Liver (tissue), 3 donors: ENCODE measurements at regions not wholly inside any gene's neighbourhood (a gene's known extent, or its start where the extent isn't known, plus 50 kb on each side); places are given as distances from the start of the nearest gene placed in this dataset.

Experiments used
- CTCF ChIP-seq: fragments of 150-350 bp; IDR thresholded peaks from 2 replicates; pipeline ENCODE4 v1.5.1; 2017; ENCODE audit warnings: improper control_type of control experiment, low read depth, low read length; ENCODE audit not compliant: missing input control
- FOXA1 ChIP-seq: IDR thresholded peaks from 2 replicates; pipeline ENCODE4 v1.6.1; 2016; ENCODE audit warnings: antibody characterized with exemption
- FOXA2 ChIP-seq: IDR thresholded peaks from 2 replicates; pipeline ENCODE4 v1.6.1; 2016; ENCODE audit warnings: antibody characterized with exemption
- GABPA ChIP-seq, 2 donors: IDR thresholded peaks in 1 of 2; conservative IDR thresholded peaks in 1 of 2; 2 replicates each; pipeline ENCODE4 v1.6.1; 2016; ENCODE audit warnings: antibody characterized with exemption in 2 of 2, mild to moderate bottlenecking in 1 of 2, moderate library complexity in 1 of 2
- JUND ChIP-seq, 2 donors: IDR thresholded peaks; 2 replicates each; pipeline ENCODE4 v1.6.1; 2016; ENCODE audit warnings: antibody characterized with exemption in 2 of 2
- RAD21 ChIP-seq, 2 donors: IDR thresholded peaks; 2 replicates each; pipeline ENCODE4 v1.6.1; 2016; ENCODE audit warnings: antibody characterized with exemption in 2 of 2, mild to moderate bottlenecking in 2 of 2
- REST ChIP-seq: IDR thresholded peaks from 2 replicates; pipeline ENCODE4 v1.6.1; 2016; ENCODE audit warnings: antibody characterized with exemption, mild to moderate bottlenecking
- SP1 ChIP-seq: IDR thresholded peaks from 2 replicates; pipeline ENCODE4 v1.6.1; 2018; ENCODE audit warnings: antibody characterized with exemption, mild to moderate bottlenecking
- TF ChIP-seq, protein P1 (sequence below): IDR thresholded peaks from 2 replicates; pipeline ENCODE4 v1.6.1; 2016; ENCODE audit warnings: antibody characterized with exemption
- TF ChIP-seq, protein P2 (sequence below): IDR thresholded peaks from 2 replicates; pipeline ENCODE4 v1.6.1; 2016; ENCODE audit warnings: antibody characterized with exemption
- donor health status: healthy.
- donor health status: healthy.

DNA sequence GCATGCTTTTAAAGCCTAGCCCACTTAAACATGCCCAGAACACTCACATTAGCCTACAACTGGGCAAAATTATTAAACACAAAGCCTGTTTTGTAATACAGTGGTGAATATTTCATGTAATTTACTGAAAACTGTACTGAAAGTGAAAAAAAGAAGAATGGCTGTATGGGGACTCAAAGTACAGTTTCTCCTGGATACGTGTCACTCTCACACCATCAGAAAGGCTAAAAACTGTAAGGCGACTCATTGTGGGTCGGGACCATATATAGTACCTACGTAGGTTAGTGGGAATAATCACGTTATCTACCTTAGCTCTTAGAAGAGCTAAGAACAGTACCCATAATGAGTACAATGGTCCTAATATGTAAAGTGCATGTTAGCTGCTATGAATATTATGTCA is 80.2 kb upstream of the SPATA12 start:
- TF ChIP-seq, protein P1, sequence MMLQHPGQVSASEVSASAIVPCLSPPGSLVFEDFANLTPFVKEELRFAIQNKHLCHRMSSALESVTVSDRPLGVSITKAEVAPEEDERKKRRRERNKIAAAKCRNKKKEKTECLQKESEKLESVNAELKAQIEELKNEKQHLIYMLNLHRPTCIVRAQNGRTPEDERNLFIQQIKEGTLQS, result no peak
- TF ChIP-seq, protein P2, sequence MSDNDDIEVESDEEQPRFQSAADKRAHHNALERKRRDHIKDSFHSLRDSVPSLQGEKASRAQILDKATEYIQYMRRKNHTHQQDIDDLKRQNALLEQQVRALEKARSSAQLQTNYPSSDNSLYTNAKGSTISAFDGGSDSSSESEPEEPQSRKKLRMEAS, result no peak
- TF ChIP-seq CTCF (no peak), RAD21 (IDR thresholded peaks at IDR 0.05) (no peak), REST (no peak), FOXA1 (no peak), GABPA (IDR thresholded peaks at IDR 0.05 in 1 of 2, conservative IDR thresholded peaks at IDR 0.05 in 1 of 2) (no peak), FOXA2 (no peak), SP1 (no peak), JUND (IDR thresholded peaks at IDR 0.05) (no peak)
